ENCODE measurements at regions not wholly inside any gene's neighbourhood (a gene's known extent, or its start where the extent isn't known, plus 50 kb on each side); places are given as distances from the start of the nearest gene placed in this dataset.

- TF ChIP-seq FOXP2 (optimal IDR thresholded peaks at IDR 0.05; ENCODE audit: borderline replicate concordance, extremely low read depth, extremely low read length, insufficient read depth), result no peak
- no peak for TF ChIP-seq REST (IDR thresholded peaks at IDR 0.05; ENCODE audit: insufficient read depth in 1 of 2, low read depth in 2 of 2, low read length in 2 of 2)
- TF ChIP-seq TAF1 (IDR thresholded peaks at IDR 0.05; ENCODE audit: borderline replicate concordance, insufficient read depth, low read length), result no peak
- no peak for TF ChIP-seq SIN3A (IDR thresholded peaks at IDR 0.05; ENCODE audit: borderline replicate concordance, insufficient read depth, low read length)
- no peak for TF ChIP-seq POLR2AphosphoS5 (IDR thresholded peaks at IDR 0.05; ENCODE audit: low read depth, low read length)
These were observed 191.1 kb upstream of the TBL1X start for GRCh38 chrX:9273744-9274143.

- no peak for TF ChIP-seq SIN3A (IDR thresholded peaks at IDR 0.05; ENCODE audit: borderline replicate concordance, insufficient read depth, low read length)
- TF ChIP-seq TAF1 (IDR thresholded peaks at IDR 0.05; ENCODE audit: borderline replicate concordance, insufficient read depth, low read length), result no peak
- TF ChIP-seq POLR2AphosphoS5 (IDR thresholded peaks at IDR 0.05; ENCODE audit: low read depth, low read length), result no peak
- TF ChIP-seq FOXP2 (optimal IDR thresholded peaks at IDR 0.05; ENCODE audit: borderline replicate concordance, extremely low read depth, extremely low read length, insufficient read depth), result no peak
- TF ChIP-seq REST (IDR thresholded peaks at IDR 0.05; ENCODE audit: insufficient read depth in 1 of 2, low read depth in 2 of 2, low read length in 2 of 2), result no peak
These were observed 186.2 kb upstream of the TBL1X start for GRCh38 chrX:9278475-9279233.

GRCh38 chrX:9279234-9279544 lies 185.7 kb upstream of the TBL1X start:
- TF ChIP-seq POLR2AphosphoS5 (IDR thresholded peaks at IDR 0.05; ENCODE audit: low read depth, low read length) (no peak), TAF1 (IDR thresholded peaks at IDR 0.05; ENCODE audit: borderline replicate concordance, insufficient read depth, low read length) (no peak), REST (IDR thresholded peaks at IDR 0.05; ENCODE audit: insufficient read depth in 1 of 2, low read depth in 2 of 2, low read length in 2 of 2) (no peak), SIN3A (IDR thresholded peaks at IDR 0.05; ENCODE audit: borderline replicate concordance, insufficient read depth, low read length) (no peak), FOXP2 (optimal IDR thresholded peaks at IDR 0.05; ENCODE audit: borderline replicate concordance, extremely low read depth, extremely low read length, insufficient read depth) (no peak)

- TF ChIP-seq TAF1 (IDR thresholded peaks at IDR 0.05; ENCODE audit: borderline replicate concordance, insufficient read depth, low read length) (no peak), FOXP2 (optimal IDR thresholded peaks at IDR 0.05; ENCODE audit: borderline replicate concordance, extremely low read depth, extremely low read length, insufficient read depth) (no peak), SIN3A (IDR thresholded peaks at IDR 0.05; ENCODE audit: borderline replicate concordance, insufficient read depth, low read length) (no peak), REST (IDR thresholded peaks at IDR 0.05; ENCODE audit: insufficient read depth in 1 of 2, low read depth in 2 of 2, low read length in 2 of 2) (no peak), POLR2AphosphoS5 (IDR thresholded peaks at IDR 0.05; ENCODE audit: low read depth, low read length) (no peak)
These were observed 184.0 kb upstream of the TBL1X start for GRCh38 chrX:9280831-9281230.
